GM12892 (cell line): ENCODE measurements at regions not wholly inside any gene's neighbourhood (a gene's known extent, or its start where the extent isn't known, plus 50 kb on each side); places are given as distances from the start of the nearest gene placed in this dataset.

Experiments
- POLR2A ChIP-seq: IDR thresholded peaks from 2 replicates; pipeline ENCODE4 v1.6.1; 2011; ENCODE audit warnings: low read depth, low read length, control low read depth
- POLR2AphosphoS5 ChIP-seq: IDR thresholded peaks from 2 replicates; pipeline ENCODE4 v1.6.1; 2011; ENCODE audit warnings: low read depth, low read length, control low read depth

GRCh38 chr9:120212153-120212852, 367.7 kb downstream of the CDK5RAP2 start:
- TF ChIP-seq POLR2A: no peak
- no peak for TF ChIP-seq POLR2AphosphoS5
